ENCODE measurements at regions not wholly inside any gene's neighbourhood (a gene's known extent, or its start where the extent isn't known, plus 50 kb on each side); places are given as distances from the start of the nearest gene placed in this dataset.
A peak's percentile ranks its signal among the peaks of the same experiment; 100 is the strongest.

DNA sequence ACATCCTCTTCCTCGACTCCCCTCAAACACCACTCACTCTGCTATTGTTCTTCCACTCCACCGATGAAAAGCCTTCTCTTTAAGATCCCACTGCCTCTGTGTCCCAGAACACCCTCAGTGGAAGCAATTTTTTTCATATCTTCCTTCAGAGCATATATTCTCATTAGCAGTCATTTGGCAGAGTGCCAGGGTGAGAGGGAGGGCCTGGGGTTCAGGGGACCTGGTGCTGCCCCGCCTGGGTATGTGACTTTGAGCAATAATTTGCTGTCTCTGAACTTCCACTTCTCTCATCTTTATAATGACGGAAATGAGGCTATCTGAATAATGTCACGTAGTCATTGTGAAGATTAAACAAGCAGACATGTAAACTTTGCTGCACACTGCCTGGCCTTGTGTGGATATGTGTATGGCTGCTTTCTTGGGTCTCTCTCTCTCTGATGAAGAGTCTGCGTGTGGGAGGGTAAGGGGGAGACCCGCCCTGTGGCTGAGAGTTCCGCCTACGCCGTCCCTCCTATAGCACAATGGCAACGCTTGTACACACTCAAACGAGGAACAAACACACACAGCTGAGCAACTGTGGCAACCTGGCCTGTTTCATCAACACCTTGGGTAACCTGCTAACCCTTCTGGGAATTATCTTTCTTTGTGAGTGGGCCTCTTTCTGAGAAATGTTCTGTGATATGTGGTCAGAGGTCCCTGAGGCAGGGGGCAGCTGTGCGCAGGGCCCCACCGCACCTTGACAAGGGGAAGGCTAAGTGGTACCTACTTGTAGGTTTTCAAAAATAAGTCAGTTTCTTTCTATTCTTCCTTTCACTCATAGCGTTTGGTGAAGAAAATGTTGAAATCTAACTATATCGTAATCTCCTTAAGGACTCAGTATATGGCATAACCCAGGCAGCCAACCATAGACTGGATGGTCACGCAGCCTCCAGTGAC, 369.8 kb downstream of the SV2B start (continued):
- TF ChIP-seq, protein P1, sequence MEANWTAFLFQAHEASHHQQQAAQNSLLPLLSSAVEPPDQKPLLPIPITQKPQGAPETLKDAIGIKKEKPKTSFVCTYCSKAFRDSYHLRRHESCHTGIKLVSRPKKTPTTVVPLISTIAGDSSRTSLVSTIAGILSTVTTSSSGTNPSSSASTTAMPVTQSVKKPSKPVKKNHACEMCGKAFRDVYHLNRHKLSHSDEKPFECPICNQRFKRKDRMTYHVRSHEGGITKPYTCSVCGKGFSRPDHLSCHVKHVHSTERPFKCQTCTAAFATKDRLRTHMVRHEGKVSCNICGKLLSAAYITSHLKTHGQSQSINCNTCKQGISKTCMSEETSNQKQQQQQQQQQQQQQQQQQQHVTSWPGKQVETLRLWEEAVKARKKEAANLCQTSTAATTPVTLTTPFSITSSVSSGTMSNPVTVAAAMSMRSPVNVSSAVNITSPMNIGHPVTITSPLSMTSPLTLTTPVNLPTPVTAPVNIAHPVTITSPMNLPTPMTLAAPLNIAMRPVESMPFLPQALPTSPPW (CRISPR knock-in tag; IDR thresholded peaks at IDR 0.05): peak; percentile 43; the same call in 1 of the 2 replicates
- TF ChIP-seq MTA3 (IDR thresholded peaks at IDR 0.05; ENCODE audit: borderline replicate concordance) (no peak), CEBPB (tag; IDR thresholded peaks at IDR 0.05) (no peak), SRSF9 (IDR thresholded peaks at IDR 0.05; ENCODE audit: borderline replicate concordance, low read depth, low read length) (no peak), SMAD1 (IDR thresholded peaks at IDR 0.05; ENCODE audit: low read depth, low read length, partially characterized antibody) (peak; percentile 19), CAMTA2 (CRISPR knock-in tag; conservative IDR thresholded peaks at IDR 0.05) (no peak), ZNF695 (CRISPR knock-in tag; IDR thresholded peaks at IDR 0.05) (no peak), STAT5A (IDR thresholded peaks at IDR 0.05; ENCODE audit: borderline replicate concordance, low read length) (peak; percentile 56; the same call in 1 of the 2 replicates), HNRNPUL1 (IDR thresholded peaks at IDR 0.05; ENCODE audit: low read length) (no peak), LARP7 (IDR thresholded peaks at IDR 0.05) (no peak), PHF8 (IDR thresholded peaks at IDR 0.05; ENCODE audit: borderline replicate concordance, low read length) (no peak), MBD2 (IDR thresholded peaks at IDR 0.05; ENCODE audit: borderline replicate concordance, low read depth) (0 out of 2 replicates have a peak, but pooled peaks have one; percentile 19), SUPT5H (IDR thresholded peaks at IDR 0.05) (no peak)
- TF ChIP-seq, protein P2, sequence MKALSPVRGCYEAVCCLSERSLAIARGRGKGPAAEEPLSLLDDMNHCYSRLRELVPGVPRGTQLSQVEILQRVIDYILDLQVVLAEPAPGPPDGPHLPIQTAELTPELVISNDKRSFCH (CRISPR knock-in tag; IDR thresholded peaks at IDR 0.05): no peak
- TF ChIP-seq, protein P2 (tag; IDR thresholded peaks at IDR 0.05): no peak
- TF ChIP-seq, protein P3, sequence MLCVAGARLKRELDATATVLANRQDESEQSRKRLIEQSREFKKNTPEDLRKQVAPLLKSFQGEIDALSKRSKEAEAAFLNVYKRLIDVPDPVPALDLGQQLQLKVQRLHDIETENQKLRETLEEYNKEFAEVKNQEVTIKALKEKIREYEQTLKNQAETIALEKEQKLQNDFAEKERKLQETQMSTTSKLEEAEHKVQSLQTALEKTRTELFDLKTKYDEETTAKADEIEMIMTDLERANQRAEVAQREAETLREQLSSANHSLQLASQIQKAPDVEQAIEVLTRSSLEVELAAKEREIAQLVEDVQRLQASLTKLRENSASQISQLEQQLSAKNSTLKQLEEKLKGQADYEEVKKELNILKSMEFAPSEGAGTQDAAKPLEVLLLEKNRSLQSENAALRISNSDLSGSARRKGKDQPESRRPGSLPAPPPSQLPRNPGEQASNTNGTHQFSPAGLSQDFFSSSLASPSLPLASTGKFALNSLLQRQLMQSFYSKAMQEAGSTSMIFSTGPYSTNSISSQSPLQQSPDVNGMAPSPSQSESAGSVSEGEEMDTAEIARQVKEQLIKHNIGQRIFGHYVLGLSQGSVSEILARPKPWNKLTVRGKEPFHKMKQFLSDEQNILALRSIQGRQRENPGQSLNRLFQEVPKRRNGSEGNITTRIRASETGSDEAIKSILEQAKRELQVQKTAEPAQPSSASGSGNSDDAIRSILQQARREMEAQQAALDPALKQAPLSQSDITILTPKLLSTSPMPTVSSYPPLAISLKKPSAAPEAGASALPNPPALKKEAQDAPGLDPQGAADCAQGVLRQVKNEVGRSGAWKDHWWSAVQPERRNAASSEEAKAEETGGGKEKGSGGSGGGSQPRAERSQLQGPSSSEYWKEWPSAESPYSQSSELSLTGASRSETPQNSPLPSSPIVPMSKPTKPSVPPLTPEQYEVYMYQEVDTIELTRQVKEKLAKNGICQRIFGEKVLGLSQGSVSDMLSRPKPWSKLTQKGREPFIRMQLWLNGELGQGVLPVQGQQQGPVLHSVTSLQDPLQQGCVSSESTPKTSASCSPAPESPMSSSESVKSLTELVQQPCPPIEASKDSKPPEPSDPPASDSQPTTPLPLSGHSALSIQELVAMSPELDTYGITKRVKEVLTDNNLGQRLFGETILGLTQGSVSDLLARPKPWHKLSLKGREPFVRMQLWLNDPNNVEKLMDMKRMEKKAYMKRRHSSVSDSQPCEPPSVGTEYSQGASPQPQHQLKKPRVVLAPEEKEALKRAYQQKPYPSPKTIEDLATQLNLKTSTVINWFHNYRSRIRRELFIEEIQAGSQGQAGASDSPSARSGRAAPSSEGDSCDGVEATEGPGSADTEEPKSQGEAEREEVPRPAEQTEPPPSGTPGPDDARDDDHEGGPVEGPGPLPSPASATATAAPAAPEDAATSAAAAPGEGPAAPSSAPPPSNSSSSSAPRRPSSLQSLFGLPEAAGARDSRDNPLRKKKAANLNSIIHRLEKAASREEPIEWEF (CRISPR knock-in tag; IDR thresholded peaks at IDR 0.05): no peak
- TF ChIP-seq, protein P4, sequence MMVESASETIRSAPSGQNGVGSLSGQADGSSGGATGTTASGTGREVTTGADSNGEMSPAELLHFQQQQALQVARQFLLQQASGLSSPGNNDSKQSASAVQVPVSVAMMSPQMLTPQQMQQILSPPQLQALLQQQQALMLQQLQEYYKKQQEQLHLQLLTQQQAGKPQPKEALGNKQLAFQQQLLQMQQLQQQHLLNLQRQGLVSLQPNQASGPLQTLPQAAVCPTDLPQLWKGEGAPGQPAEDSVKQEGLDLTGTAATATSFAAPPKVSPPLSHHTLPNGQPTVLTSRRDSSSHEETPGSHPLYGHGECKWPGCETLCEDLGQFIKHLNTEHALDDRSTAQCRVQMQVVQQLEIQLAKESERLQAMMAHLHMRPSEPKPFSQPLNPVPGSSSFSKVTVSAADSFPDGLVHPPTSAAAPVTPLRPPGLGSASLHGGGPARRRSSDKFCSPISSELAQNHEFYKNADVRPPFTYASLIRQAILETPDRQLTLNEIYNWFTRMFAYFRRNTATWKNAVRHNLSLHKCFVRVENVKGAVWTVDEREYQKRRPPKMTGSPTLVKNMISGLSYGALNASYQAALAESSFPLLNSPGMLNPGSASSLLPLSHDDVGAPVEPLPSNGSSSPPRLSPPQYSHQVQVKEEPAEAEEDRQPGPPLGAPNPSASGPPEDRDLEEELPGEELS (CRISPR knock-in tag; IDR thresholded peaks at IDR 0.05; ENCODE audit: borderline replicate concordance): no peak
